ENCODE measurements at regions not wholly inside any gene's neighbourhood (a gene's known extent, or its start where the extent isn't known, plus 50 kb on each side); places are given as distances from the start of the nearest gene placed in this dataset.

DNA sequence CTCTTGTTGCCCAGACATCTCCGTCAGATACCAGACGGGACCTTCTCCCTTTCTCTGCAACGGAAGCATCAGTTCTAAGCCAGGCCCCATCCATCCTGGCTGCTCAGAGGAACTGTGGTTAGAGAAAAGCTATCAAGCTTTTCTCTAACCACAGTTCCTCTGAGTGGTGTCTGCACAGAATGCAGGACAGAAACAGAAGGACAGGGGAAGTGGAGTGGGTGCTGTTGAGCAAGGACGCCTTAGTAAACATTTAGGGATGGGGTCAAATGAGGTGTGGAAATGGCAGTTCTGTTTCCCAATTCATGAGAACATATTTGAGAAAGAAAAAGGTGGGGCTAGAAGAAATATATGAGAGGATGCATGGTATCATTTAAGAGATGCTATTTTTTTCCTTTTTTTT lies 283.8 kb downstream of the CRLF2 start:
- no peak overlapping the region for H3K4me3 ChIP-seq (ENCODE audit: low read length)
- H3K27ac Mint-ChIP-seq = no peak overlapping the region
- H3K9me3 ChIP-seq (ENCODE audit: control insufficient read depth in 1 of 2, insufficient read depth in 1 of 2, low read length in 2 of 2) = peaks cover 0 to 15% of the 10 kb centered on the region in 2 experiments
- H3K36me3 ChIP-seq (ENCODE audit: insufficient read depth, low read length) = no peaks in the 10 kb centered on the region
- ChIA-PET POLR2A (no interaction called here), CTCF (no interaction called here)
- TF ChIP-seq, protein P1, sequence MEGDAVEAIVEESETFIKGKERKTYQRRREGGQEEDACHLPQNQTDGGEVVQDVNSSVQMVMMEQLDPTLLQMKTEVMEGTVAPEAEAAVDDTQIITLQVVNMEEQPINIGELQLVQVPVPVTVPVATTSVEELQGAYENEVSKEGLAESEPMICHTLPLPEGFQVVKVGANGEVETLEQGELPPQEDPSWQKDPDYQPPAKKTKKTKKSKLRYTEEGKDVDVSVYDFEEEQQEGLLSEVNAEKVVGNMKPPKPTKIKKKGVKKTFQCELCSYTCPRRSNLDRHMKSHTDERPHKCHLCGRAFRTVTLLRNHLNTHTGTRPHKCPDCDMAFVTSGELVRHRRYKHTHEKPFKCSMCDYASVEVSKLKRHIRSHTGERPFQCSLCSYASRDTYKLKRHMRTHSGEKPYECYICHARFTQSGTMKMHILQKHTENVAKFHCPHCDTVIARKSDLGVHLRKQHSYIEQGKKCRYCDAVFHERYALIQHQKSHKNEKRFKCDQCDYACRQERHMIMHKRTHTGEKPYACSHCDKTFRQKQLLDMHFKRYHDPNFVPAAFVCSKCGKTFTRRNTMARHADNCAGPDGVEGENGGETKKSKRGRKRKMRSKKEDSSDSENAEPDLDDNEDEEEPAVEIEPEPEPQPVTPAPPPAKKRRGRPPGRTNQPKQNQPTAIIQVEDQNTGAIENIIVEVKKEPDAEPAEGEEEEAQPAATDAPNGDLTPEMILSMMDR (IDR thresholded peaks at IDR 0.05) = no peak
- no peak overlapping the region for H3K27ac ChIP-seq (ENCODE audit: low read depth in 1 of 2, low read length in 2 of 2)
- DNase-seq (no peak), ATAC-seq (ENCODE audit: poor library complexity) (no peak)
- H3K9me3 Mint-ChIP-seq = no peaks in the 10 kb centered on the region
- no peaks in the 10 kb centered on the region for H3K4me1 ChIP-seq (ENCODE audit: insufficient read depth, low read length)
- H3K4me1 Mint-ChIP-seq (ENCODE audit: low read depth) = no peaks in the 10 kb centered on the region
- intact Hi-C loops (cut with DNase I, micrococcal nuclease) = no loop called here
- no peaks in the 10 kb centered on the region for H3K36me3 Mint-ChIP-seq (ENCODE audit: low read depth)
- H3K4me3 Mint-ChIP-seq = no peak overlapping the region
- no peaks in the 10 kb centered on the region for H3K27me3 Mint-ChIP-seq
- H3K27me3 ChIP-seq (ENCODE audit: control insufficient read depth in 1 of 2, insufficient read depth in 2 of 2, low read length in 2 of 2) = no peaks in the 10 kb centered on the region

DNA sequence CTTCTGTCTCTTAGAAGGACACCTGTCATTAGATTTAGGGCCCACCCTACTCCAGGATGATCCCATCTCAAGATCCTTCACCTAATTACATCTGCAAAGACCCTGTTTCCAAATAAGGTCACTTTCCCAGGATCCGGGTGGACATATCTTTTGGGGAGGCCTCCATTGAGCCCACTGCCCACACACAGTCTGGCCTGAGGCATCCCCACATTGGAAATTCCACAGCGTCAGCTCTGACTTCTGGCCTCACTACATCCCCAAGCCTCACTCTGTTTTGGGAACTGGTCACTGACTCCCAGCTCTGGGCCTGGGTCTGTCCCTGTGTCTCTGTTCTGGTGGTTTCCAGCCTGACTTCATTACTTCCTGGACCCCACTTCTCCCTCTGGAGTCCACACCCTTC lies 285.5 kb downstream of the CRLF2 start:
- Histone ChIP-seq H3K27me3 (ENCODE audit: control insufficient read depth in 1 of 2, insufficient read depth in 2 of 2, low read length in 2 of 2) (no peaks in the 10 kb centered on the region), H3K36me3 (ENCODE audit: insufficient read depth, low read length) (no peaks in the 10 kb centered on the region), H3K4me3 (ENCODE audit: low read length) (no peak overlapping the region), H3K4me1 (ENCODE audit: insufficient read depth, low read length) (no peaks in the 10 kb centered on the region), H3K27ac (ENCODE audit: low read depth in 1 of 2, low read length in 2 of 2) (no peak overlapping the region), H3K9me3 (ENCODE audit: control insufficient read depth in 1 of 2, insufficient read depth in 1 of 2, low read length in 2 of 2) (peaks cover 0 to 15% of the 10 kb centered on the region in 2 experiments)
- H3K27ac Mint-ChIP-seq = no peak overlapping the region
- intact Hi-C loops (cut with DNase I, micrococcal nuclease) = no loop called here
- no peaks in the 10 kb centered on the region for H3K27me3 Mint-ChIP-seq
- DNase-seq (no peak), ATAC-seq (ENCODE audit: poor library complexity) (no peak)
- no peaks in the 10 kb centered on the region for H3K36me3 Mint-ChIP-seq (ENCODE audit: low read depth)
- H3K4me3 Mint-ChIP-seq = no peak overlapping the region
- ChIA-PET POLR2A (no interaction called here), CTCF (no interaction called here)
- TF ChIP-seq, protein P1 (IDR thresholded peaks at IDR 0.05) = no peak
- H3K4me1 Mint-ChIP-seq (ENCODE audit: low read depth) = no peaks in the 10 kb centered on the region
- no peaks in the 10 kb centered on the region for H3K9me3 Mint-ChIP-seq

DNA sequence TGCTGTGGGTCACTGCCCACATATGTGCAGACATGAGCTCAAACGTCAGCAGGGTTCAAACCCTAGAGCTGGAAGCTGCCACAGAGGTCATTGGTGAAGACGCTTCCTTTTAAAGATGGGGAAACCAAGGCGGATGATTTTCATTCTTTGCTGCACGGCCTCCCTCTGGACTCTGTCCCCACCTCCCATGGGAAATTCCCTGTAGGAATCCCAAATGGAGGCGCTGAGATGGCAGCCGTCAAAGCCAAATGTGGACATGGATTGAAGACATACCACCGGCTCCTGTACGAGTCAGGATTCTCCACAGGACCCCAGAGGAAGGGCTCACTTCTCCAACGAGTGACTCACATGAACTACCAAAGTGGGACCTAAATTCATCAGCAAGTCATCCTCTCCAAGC lies 286.4 kb downstream of the CRLF2 start:
- Histone ChIP-seq H3K36me3 (ENCODE audit: insufficient read depth, low read length) (no peaks in the 10 kb centered on the region), H3K4me1 (ENCODE audit: insufficient read depth, low read length) (no peaks in the 10 kb centered on the region), H3K9me3 (ENCODE audit: control insufficient read depth in 1 of 2, insufficient read depth in 1 of 2, low read length in 2 of 2) (peaks cover 0 to 12% of the 10 kb centered on the region in 2 experiments), H3K27ac (ENCODE audit: low read depth in 1 of 2, low read length in 2 of 2) (no peak overlapping the region), H3K27me3 (ENCODE audit: control insufficient read depth in 1 of 2, insufficient read depth in 2 of 2, low read length in 2 of 2) (no peaks in the 10 kb centered on the region), H3K4me3 (ENCODE audit: low read length) (no peak overlapping the region)
- intact Hi-C loops (cut with DNase I, micrococcal nuclease) = no loop called here
- no peaks in the 10 kb centered on the region for H3K27me3 Mint-ChIP-seq
- TF ChIP-seq, protein P1 (IDR thresholded peaks at IDR 0.05) = no peak
- CTCF ChIA-PET = no interaction called here
- POLR2A ChIA-PET = no interaction called here
- no peaks in the 10 kb centered on the region for H3K9me3 Mint-ChIP-seq
- DNase-seq (no peak), ATAC-seq (ENCODE audit: poor library complexity) (no peak)
- H3K4me3 Mint-ChIP-seq = no peak overlapping the region
- no peak overlapping the region for H3K27ac Mint-ChIP-seq
- no peaks in the 10 kb centered on the region for H3K36me3 Mint-ChIP-seq (ENCODE audit: low read depth)
- H3K4me1 Mint-ChIP-seq (ENCODE audit: low read depth) = no peaks in the 10 kb centered on the region

All from CD4-positive, alpha-beta T cell (primary cell).